A673 (cell line): ENCODE measurements at regions not wholly inside any gene's neighbourhood (a gene's known extent, or its start where the extent isn't known, plus 50 kb on each side); places are given as distances from the start of the nearest gene placed in this dataset.

ENCODE experiments used
- BruUV-seq: library from RNA; stranded (reverse); fragments of 400-500 nt; replicated peaks from 2 replicates; lab custom pipeline; 2021; lab: Mats Ljungman, UMichigan
- CTCF ChIA-PET: fragments of 300-600 bp; sonication (Branson Sonifier 250); formaldehyde crosslinking; loops from one replicate; lab custom pipeline; 2022; ENCODE audit warnings: antibody characterized with exemption; lab: Charles Lee
- POLR2A ChIA-PET: fragments of 300-600 bp; sonication (Branson Sonifier 250); formaldehyde crosslinking; loops from one replicate; lab custom pipeline; 2022; ENCODE audit warnings: antibody characterized with exemption; ENCODE audit not compliant: low non-redundant PET; lab: Charles Lee
- DNase-seq: peaks from one replicate; pipeline ENCODE4 v3.0.0-alpha.2; 2015; ENCODE audit warnings: low spot score
- H3K27ac ChIP-seq: fragments of 200-600 bp; sonication (generic); 2 replicates; pipeline ENCODE4 v1.5.1; 2016; ENCODE audit warnings: mixed run types, low read depth, mild to moderate bottlenecking, mixed read lengths, antibody characterized with exemption, low read length; ENCODE audit not compliant: poor library complexity, severe bottlenecking
- H3K27me3 ChIP-seq: fragments of 200-600 bp; sonication (generic); replicated peaks from 2 replicates; pipeline ENCODE4 v1.6.1; 2017; ENCODE audit warnings: mixed run types, low read depth, mild to moderate bottlenecking, mixed read lengths, antibody characterized with exemption, low read length; ENCODE audit not compliant: insufficient read depth, poor library complexity
- H3K36me3 ChIP-seq: fragments of 200-600 bp; sonication (generic); 2 replicates; pipeline ENCODE4 v1.6.1; 2016; ENCODE audit warnings: mixed run types, mild to moderate bottlenecking, mixed read lengths, antibody characterized with exemption, low read length; ENCODE audit not compliant: insufficient read depth, poor library complexity, severe bottlenecking
- H3K4me1 ChIP-seq: fragments of 200-600 bp; sonication (generic); 2 replicates; pipeline ENCODE4 v1.6.1; 2017; ENCODE audit warnings: mixed run types, mild to moderate bottlenecking, mixed read lengths, antibody characterized with exemption, low read length; ENCODE audit not compliant: insufficient read depth, poor library complexity, severe bottlenecking
- H3K4me3 ChIP-seq: fragments of 200-600 bp; sonication (generic); 2 replicates; pipeline ENCODE4 v1.5.1; 2016; ENCODE audit warnings: low read depth, mixed run types, mild to moderate bottlenecking, mixed read lengths, low read length; ENCODE audit not compliant: poor library complexity, severe bottlenecking
- H3K9me3 ChIP-seq: fragments of 200-600 bp; sonication (generic); 2 replicates; pipeline ENCODE4 v1.6.1; 2016; ENCODE audit warnings: mixed run types, low read depth, mild to moderate bottlenecking, mixed read lengths, antibody characterized with exemption, low read length; ENCODE audit not compliant: poor library complexity, severe bottlenecking
- CTCF ChIP-seq: fragments of 300-800, 200-600 bp; sonication (generic); conservative IDR thresholded peaks from 2 replicates; pipeline ENCODE4 v1.5.1; 2017; ENCODE audit warnings: low read depth, mild to moderate bottlenecking, antibody characterized with exemption, low read length, moderate library complexity, mixed read lengths
- EZH2 ChIP-seq: fragments of 200-600 bp; sonication (generic); IDR thresholded peaks from 2 replicates; pipeline ENCODE4 v1.6.1; 2017; ENCODE audit warnings: borderline replicate concordance, low read depth, mild to moderate bottlenecking, mixed read lengths, antibody characterized with exemption, low read length; ENCODE audit not compliant: poor library complexity, severe bottlenecking
- intact Hi-C: fragments of 100-400 bp; cut with micrococcal nuclease; formaldehyde crosslinking; loops from one replicate; pipeline ENCODE4 v1.10.0; 2022; ENCODE audit not compliant: unreplicated experiment

GRCh38 chr4:14364953-14365536, 637.2 kb upstream of the CPEB2 start:
- Histone ChIP-seq H3K4me3 (no peak overlapping the region), H3K36me3 (no peaks in the 10 kb centered on the region), H3K27me3 (no peaks in the 10 kb centered on the region), H3K4me1 (peaks cover 11% of the 10 kb centered on the region), H3K9me3 (no peaks in the 10 kb centered on the region), H3K27ac (no peak overlapping the region)
- TF ChIP-seq CTCF (no peak), EZH2 (no peak)
- CTCF ChIA-PET: no interaction called here
- no TSS peak for BruUV-seq
- intact Hi-C loops: no loop called here
- POLR2A ChIA-PET: no interaction called here
- DNase-seq: peak; percentile 83

GRCh38 chr4:14368391-14368790, 633.9 kb upstream of the CPEB2 start:
- Histone ChIP-seq H3K36me3 (no peaks in the 10 kb centered on the region), H3K9me3 (no peaks in the 10 kb centered on the region), H3K27me3 (no peaks in the 10 kb centered on the region), H3K4me1 (peaks cover 11% of the 10 kb centered on the region), H3K27ac (no peak overlapping the region), H3K4me3 (no peak overlapping the region)
- DNase-seq: no peak
- no TSS peak for BruUV-seq
- TF ChIP-seq CTCF (no peak), EZH2 (no peak)
- intact Hi-C loops: no loop called here
- POLR2A ChIA-PET: no interaction called here
- CTCF ChIA-PET: no interaction called here

GRCh38 chr4:14371131-14371530, 631.1 kb upstream of the CPEB2 start:
- Histone ChIP-seq H3K27ac (no peak overlapping the region), H3K27me3 (no peaks in the 10 kb centered on the region), H3K4me3 (no peak overlapping the region), H3K4me1 (no peaks in the 10 kb centered on the region), H3K36me3 (no peaks in the 10 kb centered on the region), H3K9me3 (no peaks in the 10 kb centered on the region)
- intact Hi-C loops: no loop called here
- TF ChIP-seq CTCF (no peak), EZH2 (no peak)
- POLR2A ChIA-PET: no interaction called here
- no peak for DNase-seq
- CTCF ChIA-PET: interaction anchor here (0.5 kb wide), 1 partner anchor 413 kb away, joined by 3 read pairs; no protein-coding TSS in a partner anchor
- BruUV-seq: no TSS peak
